ENCODE measurements at regions not wholly inside any gene's neighbourhood (a gene's known extent, or its start where the extent isn't known, plus 50 kb on each side); places are given as distances from the start of the nearest gene placed in this dataset.

GRCh38 chr21:33168886-33169285, 60.9 kb upstream of the IFNAR2 start:
- no peak for TF ChIP-seq POLR2AphosphoS5 (IDR thresholded peaks at IDR 0.05)
- TF ChIP-seq, protein P1, sequence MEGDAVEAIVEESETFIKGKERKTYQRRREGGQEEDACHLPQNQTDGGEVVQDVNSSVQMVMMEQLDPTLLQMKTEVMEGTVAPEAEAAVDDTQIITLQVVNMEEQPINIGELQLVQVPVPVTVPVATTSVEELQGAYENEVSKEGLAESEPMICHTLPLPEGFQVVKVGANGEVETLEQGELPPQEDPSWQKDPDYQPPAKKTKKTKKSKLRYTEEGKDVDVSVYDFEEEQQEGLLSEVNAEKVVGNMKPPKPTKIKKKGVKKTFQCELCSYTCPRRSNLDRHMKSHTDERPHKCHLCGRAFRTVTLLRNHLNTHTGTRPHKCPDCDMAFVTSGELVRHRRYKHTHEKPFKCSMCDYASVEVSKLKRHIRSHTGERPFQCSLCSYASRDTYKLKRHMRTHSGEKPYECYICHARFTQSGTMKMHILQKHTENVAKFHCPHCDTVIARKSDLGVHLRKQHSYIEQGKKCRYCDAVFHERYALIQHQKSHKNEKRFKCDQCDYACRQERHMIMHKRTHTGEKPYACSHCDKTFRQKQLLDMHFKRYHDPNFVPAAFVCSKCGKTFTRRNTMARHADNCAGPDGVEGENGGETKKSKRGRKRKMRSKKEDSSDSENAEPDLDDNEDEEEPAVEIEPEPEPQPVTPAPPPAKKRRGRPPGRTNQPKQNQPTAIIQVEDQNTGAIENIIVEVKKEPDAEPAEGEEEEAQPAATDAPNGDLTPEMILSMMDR (IDR thresholded peaks at IDR 0.05) = no peak
